Adrenal gland (tissue), 9 donors: ENCODE measurements at regions not wholly inside any gene's neighbourhood (a gene's known extent, or its start where the extent isn't known, plus 50 kb on each side); places are given as distances from the start of the nearest gene placed in this dataset.

ENCODE experiments used
- DNase-seq, 7 donors: peaks; one replicate each; pipeline ENCODE4 v3.0.0-alpha.2; 2019 to 2020
- H3K27ac ChIP-seq, 5 donors: fragments of 200-600 bp; sonication (generic) in 4 of 5; 1 replicate in 3 of 5; 2 replicates in 2 of 5; pipeline versions ENCODE4 v1.5.1 to v1.8.0; 2016 to 2020; ENCODE audit warnings: mild to moderate bottlenecking in 1 of 5
- H3K27me3 ChIP-seq: fragments of 200-600 bp; 2 replicates; pipeline ENCODE4 v1.8.0; 2021
- H3K36me3 ChIP-seq, 2 donors: fragments of 200-600 bp; replicated peaks in 1 of 2; 1 replicate in 1 of 2; 2 replicates in 1 of 2; pipeline versions ENCODE4 v1.5.1 to v1.8.0; 2018 to 2022
- H3K4me1 ChIP-seq, 2 donors: fragments of 200-600 bp; replicated peaks in 1 of 2; 1 replicate in 1 of 2; 2 replicates in 1 of 2; pipeline versions ENCODE4 v1.5.1 to v1.8.0; 2018 to 2021
- H3K4me3 ChIP-seq, 4 donors: fragments of 200-600 bp; sonication (generic) in 3 of 4; one replicate each; pipeline ENCODE4 v1.5.1; 2016 to 2018
- H3K9me3 ChIP-seq, 3 donors: fragments of 200-600 bp; sonication (generic) in 1 of 3; replicated peaks in 1 of 3; 1 replicate in 2 of 3; 2 replicates in 1 of 3; pipeline versions ENCODE4 v1.5.1 to v1.8.0; 2016 to 2021
- POLR2A ChIP-seq, 2 donors: fragments of 450-650 bp; IDR thresholded peaks; one replicate each; pipeline ENCODE4 v1.6.1; 2017; ENCODE audit warnings: antibody characterized with exemption in 2 of 2, mild to moderate bottlenecking in 2 of 2, moderate library complexity in 1 of 2
- WGBS, 4 donors: extraction: QIAGEN DNeasy Blood & Tissue Kit in 2 of 4; methylation state at CpG; one replicate each; pipeline versions ENCODE4 v1.1.5 to v1.1.7; 2013 to 2017; 5-methylcytosine and 5-hydroxymethylcytosine counted together
- intact Hi-C, 2 donors: fragments of 100-400 bp; cut with DNase I; formaldehyde crosslinking; loops; one replicate each; pipeline versions ENCODE4 v1.14.1 to v1.15.0; 2022 to 2023
- TF ChIP-seq, protein P1 (sequence below), 6 experiments: fragments of 450-650 bp in 4 of 6; fragments of 200-600 bp in 2 of 6; sonication (generic) in 1 of 6; IDR thresholded peaks; 1 replicate in 5 of 6; 2 replicates in 1 of 6; pipeline versions ENCODE4 v1.5.1 to v1.8.0; 2016 to 2021; ENCODE audit warnings: antibody characterized with exemption in 6 of 6, mild to moderate bottlenecking in 2 of 6, moderate library complexity in 1 of 6
- donor health status: healthy with polysubstance abuse.
- donor health status: Bipolar disorder and iron deficiency.
- donor health status: DM: yes; HTN: yes; CAD: no.
- donor health status: DM: no; HTN: no; CAD: no.
- donor health status: DM: no; HTN: no; CAD: no.

DNA sequence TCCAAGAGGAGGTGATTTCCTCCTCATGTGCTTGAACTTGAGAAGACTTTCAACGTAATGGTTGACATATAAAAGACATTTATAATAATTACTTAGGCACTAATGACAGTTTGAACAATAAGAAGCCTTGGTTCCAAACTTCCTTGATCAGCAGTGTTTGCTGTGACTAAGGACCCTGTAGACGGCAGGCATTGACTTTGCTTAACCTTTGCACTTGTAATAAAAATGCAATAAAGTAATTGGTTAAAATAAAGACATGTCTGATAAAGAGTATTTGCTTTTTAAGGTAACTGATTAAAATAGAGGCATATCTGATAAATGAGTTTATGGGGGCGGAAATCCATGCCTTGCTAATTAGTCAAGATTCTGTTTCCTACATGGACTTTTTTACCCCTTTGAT lies 82.2 kb upstream of the ST8SIA3 start:
- no peaks in the 10 kb centered on the region for H3K4me1 ChIP-seq
- no peaks in the 10 kb centered on the region for H3K27me3 ChIP-seq
- no peaks in the 10 kb centered on the region for H3K36me3 ChIP-seq
- no peak overlapping the region for H3K27ac ChIP-seq
- no peaks in the 10 kb centered on the region for H3K9me3 ChIP-seq
- intact Hi-C loops, result no loop called here
- TF ChIP-seq POLR2A (IDR thresholded peaks at IDR 0.05), result no peak
- TF ChIP-seq, protein P1, sequence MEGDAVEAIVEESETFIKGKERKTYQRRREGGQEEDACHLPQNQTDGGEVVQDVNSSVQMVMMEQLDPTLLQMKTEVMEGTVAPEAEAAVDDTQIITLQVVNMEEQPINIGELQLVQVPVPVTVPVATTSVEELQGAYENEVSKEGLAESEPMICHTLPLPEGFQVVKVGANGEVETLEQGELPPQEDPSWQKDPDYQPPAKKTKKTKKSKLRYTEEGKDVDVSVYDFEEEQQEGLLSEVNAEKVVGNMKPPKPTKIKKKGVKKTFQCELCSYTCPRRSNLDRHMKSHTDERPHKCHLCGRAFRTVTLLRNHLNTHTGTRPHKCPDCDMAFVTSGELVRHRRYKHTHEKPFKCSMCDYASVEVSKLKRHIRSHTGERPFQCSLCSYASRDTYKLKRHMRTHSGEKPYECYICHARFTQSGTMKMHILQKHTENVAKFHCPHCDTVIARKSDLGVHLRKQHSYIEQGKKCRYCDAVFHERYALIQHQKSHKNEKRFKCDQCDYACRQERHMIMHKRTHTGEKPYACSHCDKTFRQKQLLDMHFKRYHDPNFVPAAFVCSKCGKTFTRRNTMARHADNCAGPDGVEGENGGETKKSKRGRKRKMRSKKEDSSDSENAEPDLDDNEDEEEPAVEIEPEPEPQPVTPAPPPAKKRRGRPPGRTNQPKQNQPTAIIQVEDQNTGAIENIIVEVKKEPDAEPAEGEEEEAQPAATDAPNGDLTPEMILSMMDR (IDR thresholded peaks at IDR 0.05), result no peak
- no peak overlapping the region for H3K4me3 ChIP-seq
- WGBS, 4 donors, result 52 to 59% (median 55%) methylated on average over 3 of the region's 3 CpGs
- DNase-seq, result no peak

DNA sequence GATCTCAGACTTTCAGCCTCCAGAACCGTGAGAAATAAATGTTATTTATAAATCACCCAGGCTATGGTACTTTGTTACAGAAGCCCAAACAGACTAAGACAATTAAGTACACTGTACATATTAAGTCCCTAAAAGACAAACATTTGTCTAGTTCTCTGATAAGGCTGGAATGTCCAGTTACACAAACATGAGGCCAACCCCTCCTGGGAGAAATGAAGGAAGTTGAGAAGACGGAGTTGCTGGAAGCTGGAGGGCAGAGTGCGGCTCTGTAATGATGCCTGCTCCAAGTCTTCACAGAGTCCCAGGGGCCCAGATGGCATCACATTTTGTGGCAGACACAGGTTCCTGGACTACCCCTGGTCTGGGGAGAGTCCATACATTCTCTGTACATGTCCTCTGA lies 79.2 kb upstream of the ST8SIA3 start:
- H3K27me3 ChIP-seq, result no peaks in the 10 kb centered on the region
- no peak overlapping the region for H3K4me3 ChIP-seq
- no peak for DNase-seq
- H3K9me3 ChIP-seq, result no peaks in the 10 kb centered on the region
- no peaks in the 10 kb centered on the region for H3K4me1 ChIP-seq
- 27 to 34% (median 32%) methylated on average over 3 of the region's 3 CpGs for WGBS, 4 donors
- intact Hi-C loops, result no loop called here
- no peak overlapping the region for H3K27ac ChIP-seq
- no peak for TF ChIP-seq POLR2A (IDR thresholded peaks at IDR 0.05)
- TF ChIP-seq, protein P1 (IDR thresholded peaks at IDR 0.05), result no peak
- no peaks in the 10 kb centered on the region for H3K36me3 ChIP-seq

DNA sequence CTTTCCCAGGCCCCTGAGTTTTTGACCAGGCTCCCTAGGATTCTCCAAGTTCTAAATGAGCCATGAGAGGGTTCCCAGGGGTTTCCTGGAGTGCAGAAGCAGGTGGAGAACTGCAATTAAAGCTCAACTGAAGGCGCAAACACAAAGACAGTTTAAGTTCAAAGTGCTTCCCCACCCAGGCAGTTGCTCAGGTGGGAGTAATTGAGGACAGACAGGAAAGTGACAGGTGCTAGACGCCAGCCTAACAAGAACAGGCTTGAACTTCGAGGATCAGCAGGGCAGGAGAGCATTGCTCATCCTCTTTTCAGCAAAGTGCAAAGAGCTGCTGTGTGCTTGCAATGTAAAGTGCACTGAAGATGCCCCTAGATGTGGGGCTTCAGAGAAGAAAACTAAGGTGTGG lies 77.2 kb upstream of the ST8SIA3 start:
- Histone ChIP-seq H3K4me1 (no peaks in the 10 kb centered on the region), H3K4me3 (no peak overlapping the region), H3K27me3 (no peaks in the 10 kb centered on the region), H3K27ac (no peak overlapping the region), H3K36me3 (no peaks in the 10 kb centered on the region), H3K9me3 (no peaks in the 10 kb centered on the region)
- WGBS, 4 donors, result 62 to 77% (median 73%) methylated on average over 3 of the region's 3 CpGs
- DNase-seq, result no peak
- TF ChIP-seq POLR2A (IDR thresholded peaks at IDR 0.05), result no peak
- TF ChIP-seq, protein P1 (IDR thresholded peaks at IDR 0.05), result no peak
- intact Hi-C loops, result no loop called here

DNA sequence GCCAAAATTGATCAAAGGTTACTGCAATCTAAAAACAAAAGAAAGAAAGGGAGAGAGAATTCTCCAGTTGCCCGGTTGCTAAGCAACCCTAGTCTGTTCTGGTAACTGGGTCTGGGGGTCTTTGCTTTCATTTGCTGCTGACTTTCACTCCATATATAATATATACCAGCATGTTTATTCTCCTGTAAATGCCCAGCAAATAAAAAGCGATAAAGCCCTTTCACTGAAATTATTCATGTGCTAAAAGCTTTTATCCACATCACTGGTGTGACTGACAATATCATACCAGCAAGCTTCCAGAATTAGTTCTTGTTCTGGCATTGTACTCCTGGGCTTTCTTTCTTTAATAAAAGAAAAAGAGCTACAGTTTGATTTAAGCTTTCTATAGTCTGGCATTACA lies 75.5 kb upstream of the ST8SIA3 start:
- 68 to 84% (median 79%) methylated on average over 2 of the region's 2 CpGs for WGBS, 4 donors
- no peak overlapping the region for H3K27ac ChIP-seq
- no peaks in the 10 kb centered on the region for H3K27me3 ChIP-seq
- H3K9me3 ChIP-seq, result no peaks in the 10 kb centered on the region
- no peak for DNase-seq
- no peak overlapping the region for H3K4me3 ChIP-seq
- no peaks in the 10 kb centered on the region for H3K4me1 ChIP-seq
- H3K36me3 ChIP-seq, result no peaks in the 10 kb centered on the region
- intact Hi-C loops, result no loop called here
- TF ChIP-seq, protein P1 (IDR thresholded peaks at IDR 0.05), result no peak
- TF ChIP-seq POLR2A (IDR thresholded peaks at IDR 0.05), result no peak
